ENCODE measurements at regions not wholly inside any gene's neighbourhood (a gene's known extent, or its start where the extent isn't known, plus 50 kb on each side); places are given as distances from the start of the nearest gene placed in this dataset.

GRCh38 chr2:19686439-19686838 lies 215.3 kb downstream of the TTC32 start:
- TF ChIP-seq CTCF (IDR thresholded peaks at IDR 0.05) = no peak
- no peak for TF ChIP-seq EZH2 (IDR thresholded peaks at IDR 0.05; ENCODE audit: borderline replicate concordance, insufficient read depth, low read depth, low read length, poor library complexity, severe bottlenecking)

Data from B cell (primary cell).